ENCODE measurements at regions not wholly inside any gene's neighbourhood (a gene's known extent, or its start where the extent isn't known, plus 50 kb on each side); places are given as distances from the start of the nearest gene placed in this dataset.

GRCh38 chr2:32894119-32894728 is 52.5 kb upstream of the LTBP1 start:
- no peak overlapping the region for H3K4me3 ChIP-seq (ENCODE audit: low read depth, low read length)
- DNase-seq (ENCODE audit: low read depth): no peak
- TF ChIP-seq CTCF (conservative IDR thresholded peaks at IDR 0.05; ENCODE audit: low read depth, low read length): no peak

- H3K4me3 ChIP-seq (ENCODE audit: low read depth, low read length): no peak overlapping the region
- no peak for TF ChIP-seq CTCF (conservative IDR thresholded peaks at IDR 0.05; ENCODE audit: low read depth, low read length)
- no peak for DNase-seq (ENCODE audit: low read depth)
These were observed 51.3 kb upstream of the LTBP1 start for GRCh38 chr2:32895424-32895823.

Measured in choroid plexus epithelial cell (primary cell).